GM23248 (cell line): ENCODE measurements at regions not wholly inside any gene's neighbourhood (a gene's known extent, or its start where the extent isn't known, plus 50 kb on each side); places are given as distances from the start of the nearest gene placed in this dataset.
"Not testable (repeated sequence)": the region's sequence is repeated elsewhere in the genome, so short reads cannot be mapped to it uniquely, and the experiment has no call there.

Source experiments
- DNase-seq: peaks from one replicate; pipeline ENCODE4 v3.0.0-alpha.2; 2015
- H2AFZ ChIP-seq: fragments of 200-600 bp; sonication (generic); 2 replicates; pipeline ENCODE4 v1.6.1; 2016; ENCODE audit warnings: antibody characterized with exemption
- H3F3A ChIP-seq: fragments of 200-600 bp; sonication (generic); 2 replicates; pipeline ENCODE4 v1.6.1; 2016; ENCODE audit warnings: mild to moderate bottlenecking, antibody characterized with exemption, mixed run types; ENCODE audit not compliant: insufficient read depth
- H3K27ac ChIP-seq: fragments of 200-600 bp; sonication (generic); 2 replicates; pipeline ENCODE4 v1.5.1; 2016; ENCODE audit warnings: mild to moderate bottlenecking
- H3K27me3 ChIP-seq: fragments of 200-600 bp; sonication (generic); replicated peaks from 2 replicates; pipeline ENCODE4 v1.6.1; 2016; ENCODE audit warnings: mild to moderate bottlenecking; ENCODE audit not compliant: insufficient read depth
- H3K36me3 ChIP-seq: fragments of 200-600 bp; sonication (generic); 2 replicates; pipeline ENCODE4 v1.6.1; 2016; ENCODE audit warnings: low read depth, mild to moderate bottlenecking
- H3K4me1 ChIP-seq: fragments of 200-600 bp; sonication (generic); 2 replicates; pipeline ENCODE4 v1.6.1; 2016; ENCODE audit warnings: mild to moderate bottlenecking; ENCODE audit not compliant: insufficient read depth
- H3K4me2 ChIP-seq: fragments of 200-600 bp; sonication (generic); one replicate; pipeline ENCODE4 v1.6.1; 2016; ENCODE audit warnings: mild to moderate bottlenecking; ENCODE audit not compliant: unreplicated experiment
- H3K4me3 ChIP-seq: fragments of 200-600 bp; sonication (generic); 2 replicates; pipeline ENCODE4 v1.5.1; 2016; ENCODE audit warnings: mild to moderate bottlenecking
- H3K79me2 ChIP-seq: fragments of 200-600 bp; sonication (generic); 2 replicates; pipeline ENCODE4 v1.6.1; 2016; ENCODE audit warnings: mild to moderate bottlenecking; ENCODE audit not compliant: insufficient read depth
- H3K9ac ChIP-seq: fragments of 200-600 bp; sonication (generic); 2 replicates; pipeline ENCODE4 v1.6.1; 2016; ENCODE audit warnings: mild to moderate bottlenecking
- H3K9me2 ChIP-seq: fragments of 200-600 bp; sonication (generic); 2 replicates; pipeline ENCODE4 v1.6.1; 2016; ENCODE audit warnings: mixed run types, mild to moderate bottlenecking, moderate library complexity; ENCODE audit not compliant: insufficient read depth
- H3K9me3 ChIP-seq: fragments of 200-600 bp; sonication (generic); one replicate; pipeline ENCODE4 v1.6.1; 2017; ENCODE audit warnings: low read depth
- H4K20me1 ChIP-seq: fragments of 200-600 bp; sonication (generic); 2 replicates; pipeline ENCODE4 v1.6.0; 2016; ENCODE audit not compliant: insufficient read depth
- EZH2 ChIP-seq: fragments of 200-600 bp; sonication (generic); IDR thresholded peaks from 2 replicates; pipeline ENCODE4 v1.6.1; 2018; ENCODE audit warnings: antibody characterized with exemption, mild to moderate bottlenecking; ENCODE audit not compliant: insufficient read depth, poor library complexity, severe bottlenecking
- EZH2phosphoT487 ChIP-seq: fragments of 200-600 bp; sonication (generic); IDR thresholded peaks from 2 replicates; pipeline ENCODE4 v1.6.1; 2018; ENCODE audit warnings: antibody characterized with exemption, moderate library complexity, mild to moderate bottlenecking, low read depth; ENCODE audit not compliant: insufficient read depth
- WGBS, 2 experiments: methylation state at CpG; one replicate each; pipeline ENCODE4 v1.1.6; 2015 to 2017; ENCODE audit warnings: low lambda C conversion rate in 2 of 2, low coverage in 1 of 2; ENCODE audit errors: missing lambda C conversion rate in 2 of 2; 5-methylcytosine and 5-hydroxymethylcytosine counted together
- in situ Hi-C: fragments of 300-500 bp; cut with MboI; formaldehyde crosslinking; loops from 2 replicates; pipeline ENCODE4 v1.15.0; 2020

- 74 to 75% methylated on average over 8 of the region's 8 CpGs for WGBS, 2 experiments
- Histone ChIP-seq H2AFZ (no peak overlapping the region), H3F3A (no peaks in the 10 kb centered on the region), H3K4me3 (no peak overlapping the region), H3K27ac (no peak overlapping the region), H3K79me2 (no peaks in the 10 kb centered on the region), H3K36me3 (no peaks in the 10 kb centered on the region), H3K27me3 (no peaks in the 10 kb centered on the region; the same call in 1 of the 2 replicates), H3K9me2 (no peaks in the 10 kb centered on the region), H3K4me2 (no peak overlapping the region), H3K9ac (no peak overlapping the region), H3K9me3 (no peaks in the 10 kb centered on the region), H4K20me1 (no peaks in the 10 kb centered on the region), H3K4me1 (no peaks in the 10 kb centered on the region)
- in situ Hi-C loops, result no loop called here
- TF ChIP-seq EZH2phosphoT487 (no peak), EZH2 (no peak)
- DNase-seq, result no peak
These were observed 353.3 kb upstream of the EMCN start for GRCh38 chr4:100870940-100871772.

GRCh38 chr4:100869276-100869675 is 351.5 kb upstream of the EMCN start:
- Histone ChIP-seq H3K27me3 (no peaks in the 10 kb centered on the region; the same call in 1 of the 2 replicates), H3F3A (no peaks in the 10 kb centered on the region), H3K4me1 (no peaks in the 10 kb centered on the region), H3K9me3 (no peaks in the 10 kb centered on the region), H3K9ac (no peak overlapping the region), H4K20me1 (no peaks in the 10 kb centered on the region), H2AFZ (no peak overlapping the region), H3K79me2 (no peaks in the 10 kb centered on the region), H3K9me2 (no peaks in the 10 kb centered on the region), H3K27ac (no peak overlapping the region), H3K4me3 (no peak overlapping the region), H3K36me3 (no peaks in the 10 kb centered on the region), H3K4me2 (no peak overlapping the region)
- TF ChIP-seq EZH2 (no peak), EZH2phosphoT487 (no peak)
- WGBS, 2 experiments, result 53 to 57% methylated on average over 1 of the region's 1 CpG
- DNase-seq, result no peak
- in situ Hi-C loops, result no loop called here

- in situ Hi-C loops, H4K20me1 ChIP-seq, H2AFZ ChIP-seq, H3K79me2 ChIP-seq, H3K4me1 ChIP-seq, H3K9ac ChIP-seq, H3K27ac ChIP-seq, H3K4me3 ChIP-seq, H3F3A ChIP-seq, H3K4me2 ChIP-seq, H3K27me3 ChIP-seq, DNase-seq, H3K9me2 ChIP-seq, H3K36me3 ChIP-seq, H3K9me3 ChIP-seq: not testable (repeated sequence)
- whole genome bisulfite sequencing, 2 experiments, result 16 to 26% methylated on average over 4 of the region's 4 CpGs
These were observed 350.5 kb upstream of the EMCN start for GRCh38 chr4:100868281-100868680.

- Histone ChIP-seq H3K79me2 (no peaks in the 10 kb centered on the region), H3K27me3 (no peaks in the 10 kb centered on the region), H3K4me1 (no peaks in the 10 kb centered on the region), H3K27ac (no peak overlapping the region), H2AFZ (no peak overlapping the region), H3K9me3 (no peaks in the 10 kb centered on the region), H3K4me3 (no peak overlapping the region), H3F3A (no peaks in the 10 kb centered on the region), H4K20me1 (no peaks in the 10 kb centered on the region), H3K4me2 (no peak overlapping the region), H3K36me3 (no peaks in the 10 kb centered on the region), H3K9ac (no peak overlapping the region), H3K9me2 (no peaks in the 10 kb centered on the region)
- TF ChIP-seq EZH2phosphoT487, result no peak
- TF ChIP-seq EZH2, result no peak
- no peak for DNase-seq
- WGBS, 2 experiments, result 60 to 61% methylated on average over 1 of the region's 1 CpG
- in situ Hi-C loops, result no loop called here
These were observed 334.5 kb upstream of the EMCN start for GRCh38 chr4:100852326-100852725.

- Histone ChIP-seq H3K9me2 (no peaks in the 10 kb centered on the region), H3K36me3 (no peaks in the 10 kb centered on the region), H3K4me1 (no peaks in the 10 kb centered on the region), H3K9me3 (no peaks in the 10 kb centered on the region), H3K4me3 (no peak overlapping the region), H2AFZ (no peak overlapping the region), H3K27ac (no peak overlapping the region), H3K27me3 (no peaks in the 10 kb centered on the region), H3K9ac (no peak overlapping the region), H4K20me1 (no peaks in the 10 kb centered on the region), H3K79me2 (no peaks in the 10 kb centered on the region), H3K4me2 (no peak overlapping the region), H3F3A (no peaks in the 10 kb centered on the region)
- in situ Hi-C loops, result no loop called here
- TF ChIP-seq EZH2 (no peak), EZH2phosphoT487 (no peak)
- WGBS, 2 experiments, result 47 to 49% methylated on average over 3 of the region's 3 CpGs
- DNase-seq, result no peak
These were observed 331.5 kb upstream of the EMCN start for GRCh38 chr4:100849319-100849718.
